NCI-H2196 (cell line): ENCODE measurements at regions not wholly inside any gene's neighbourhood (a gene's known extent, or its start where the extent isn't known, plus 50 kb on each side); places are given as distances from the start of the nearest gene placed in this dataset.
"Not testable (repeated sequence)": the region's sequence is repeated elsewhere in the genome, so short reads cannot be mapped to it uniquely, and the experiment has no call there.

Source experiments
- DNase-seq: peaks from one replicate; lab custom pipeline; 2025; ENCODE audit not compliant: unreplicated experiment; lab: John Stamatoyannopoulos, UW

GRCh38 chr10:64109926-64110495 is 588.8 kb downstream of the REEP3 start:
- no peak for DNase-seq

- DNase-seq = no peak
These were observed 591.6 kb downstream of the REEP3 start for GRCh38 chr10:64112701-64113355.

- no peak for DNase-seq
These were observed 592.2 kb downstream of the REEP3 start for GRCh38 chr10:64113375-64113774.

- no peak for DNase-seq
These were observed 592.6 kb downstream of the REEP3 start for GRCh38 chr10:64113792-64114191.

- no peak for DNase-seq
These were observed 594.3 kb downstream of the REEP3 start for GRCh38 chr10:64115471-64115870.

GRCh38 chr10:64115908-64116643 is 594.9 kb downstream of the REEP3 start:
- no peak for DNase-seq

GRCh38 chr10:64116707-64117106 is 595.5 kb downstream of the REEP3 start:
- DNase-seq = no peak

- DNase-seq = no peak
These were observed 597.5 kb downstream of the REEP3 start for GRCh38 chr10:64118736-64119135.

- DNase-seq = not testable (repeated sequence)
These were observed 599.2 kb downstream of the REEP3 start for GRCh38 chr10:64120301-64120980.

GRCh38 chr10:64130152-64130551 is 609.0 kb downstream of the REEP3 start:
- DNase-seq = no peak

- DNase-seq = no peak
These were observed 613.5 kb downstream of the REEP3 start for GRCh38 chr10:64134676-64135075.

- no peak for DNase-seq
These were observed 621.2 kb downstream of the REEP3 start for GRCh38 chr10:64142395-64142794.

- no peak for DNase-seq
These were observed 627.4 kb downstream of the REEP3 start for GRCh38 chr10:64148607-64149006.

- DNase-seq = no peak
These were observed 635.0 kb downstream of the REEP3 start for GRCh38 chr10:64156166-64156565.

GRCh38 chr10:64158551-64158950 is 637.4 kb downstream of the REEP3 start:
- DNase-seq = no peak

GRCh38 chr10:64159910-64160872 is 639.0 kb downstream of the REEP3 start:
- DNase-seq = no peak

GRCh38 chr10:64170791-64171190 is 649.6 kb downstream of the REEP3 start:
- no peak for DNase-seq

GRCh38 chr10:64173826-64174225 is 652.6 kb downstream of the REEP3 start:
- no peak for DNase-seq

- DNase-seq = no peak
These were observed 653.6 kb downstream of the REEP3 start for GRCh38 chr10:64174666-64175255.

- no peak for DNase-seq
These were observed 654.2 kb downstream of the REEP3 start for GRCh38 chr10:64175271-64175962.
